ENCODE measurements at regions not wholly inside any gene's neighbourhood (a gene's known extent, or its start where the extent isn't known, plus 50 kb on each side); places are given as distances from the start of the nearest gene placed in this dataset.

DNA sequence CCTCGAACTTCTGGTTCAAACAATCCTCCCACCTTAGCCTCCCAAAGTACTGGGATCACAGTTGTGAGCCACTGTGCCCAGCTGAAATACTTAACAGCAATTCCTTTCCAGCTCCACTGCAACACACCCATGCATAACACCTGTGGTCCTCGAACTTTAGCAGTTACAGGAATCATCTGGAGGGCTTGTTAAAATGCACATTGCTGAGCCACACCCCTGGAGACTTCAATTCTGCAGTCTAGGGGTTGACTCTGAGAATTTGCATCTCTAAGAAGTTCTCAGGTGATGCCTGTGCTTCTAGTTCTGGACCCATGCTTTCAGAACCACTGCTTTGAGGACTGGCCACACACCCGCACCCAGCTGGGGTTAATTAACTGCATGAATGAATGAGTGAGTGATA lies 53.1 kb upstream of the UBL3 start:
- no peak for DNase-seq

DNA sequence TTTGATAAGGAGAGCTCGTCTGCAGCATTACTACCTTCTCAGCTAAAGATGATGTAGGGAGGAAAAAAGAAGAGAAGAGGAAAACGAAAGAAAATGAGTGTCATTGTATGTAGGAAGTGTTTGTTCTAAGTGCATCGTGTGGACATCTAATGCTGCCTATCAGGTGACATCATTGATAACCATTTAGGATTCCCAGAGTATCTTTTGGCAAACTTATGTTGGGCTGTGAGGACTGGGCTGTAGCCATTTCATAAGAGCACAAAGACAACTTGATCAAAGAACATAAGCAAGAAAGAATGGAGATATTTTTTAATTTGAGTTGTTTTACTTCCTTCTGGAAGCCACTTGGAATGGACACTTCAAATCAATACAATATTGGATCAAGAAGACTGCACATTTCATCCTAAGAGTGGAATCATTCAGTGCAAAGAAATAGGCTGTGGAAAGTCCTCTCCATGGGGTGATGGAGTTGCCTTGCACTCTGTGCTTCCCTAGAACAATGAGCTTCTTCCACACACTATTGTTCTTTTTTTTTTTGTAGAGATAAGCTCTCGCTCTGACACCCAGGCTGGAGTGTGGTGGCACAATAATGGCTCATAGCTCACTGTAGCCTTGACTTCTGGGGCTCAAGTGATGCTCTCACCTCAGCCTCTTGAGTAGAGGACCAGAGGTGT lies 52.4 kb upstream of the UBL3 start:
- DNase-seq: no peak

GRCh38 chr13:29901710-29902631 lies 51.6 kb upstream of the UBL3 start:
- peak; percentile 55 to 89 (median 83) for DNase-seq

All from muscle of back (tissue), 3 donors.